Coronary artery (tissue), 2 donors: ENCODE measurements at regions not wholly inside any gene's neighbourhood (a gene's known extent, or its start where the extent isn't known, plus 50 kb on each side); places are given as distances from the start of the nearest gene placed in this dataset.
A peak's percentile ranks its signal among the peaks of the same experiment; 100 is the strongest.

ENCODE experiments used
- DNase-seq: peaks from one replicate; pipeline ENCODE4 v3.0.0-alpha.2; 2017; ENCODE audit warnings: low spot score
- H3K27ac ChIP-seq, 2 donors: fragments of 200-600 bp; sonication (generic); one replicate each; pipeline ENCODE4 v1.5.1; 2016 to 2019
- H3K4me3 ChIP-seq: fragments of 200-600 bp; sonication (generic); 2 replicates; pipeline ENCODE4 v1.5.1; 2016; ENCODE audit warnings: mild to moderate bottlenecking, moderate library complexity
- CTCF ChIP-seq: fragments of 200-600 bp; sonication (generic); IDR thresholded peaks from one replicate; pipeline ENCODE4 v1.5.1; 2019; ENCODE audit warnings: antibody characterized with exemption

- no peak for TF ChIP-seq CTCF
- peak; percentile 22 for DNase-seq
- Histone ChIP-seq H3K4me3 (no peak overlapping the region), H3K27ac (no peak overlapping the region)
Measured at GRCh38 chr14:101494826-101495225, 66.5 kb upstream of the DIO3 start.

GRCh38 chr14:101495284-101495683 is 66.0 kb upstream of the DIO3 start:
- no peak overlapping the region for H3K27ac ChIP-seq
- no peak for TF ChIP-seq CTCF
- DNase-seq = peak; percentile 38

GRCh38 chr14:101495827-101496775 is 65.2 kb upstream of the DIO3 start:
- DNase-seq = peak; percentile 46
- Histone ChIP-seq H3K4me3 (no peak overlapping the region), H3K27ac (no peak overlapping the region)
- no peak for TF ChIP-seq CTCF

More at GRCh38 chr14:101495284-101495683, 66.0 kb upstream of the DIO3 start:
- H3K4me3 ChIP-seq = no peak overlapping the region

- H3K4me3 ChIP-seq = no peak overlapping the region
- peak; percentile 45 for DNase-seq
- TF ChIP-seq CTCF = no peak
- H3K27ac ChIP-seq = no peak overlapping the region
Measured at GRCh38 chr14:101496776-101497683, 64.3 kb upstream of the DIO3 start.

GRCh38 chr14:101497684-101498525 is 63.4 kb upstream of the DIO3 start:
- DNase-seq = peak; percentile 60
- no peak overlapping the region for H3K27ac ChIP-seq
- TF ChIP-seq CTCF = no peak
- H3K4me3 ChIP-seq = no peak overlapping the region

GRCh38 chr14:101498526-101498860 is 62.8 kb upstream of the DIO3 start:
- no peak for DNase-seq
- no peak overlapping the region for H3K27ac ChIP-seq
- H3K4me3 ChIP-seq = no peak overlapping the region
- no peak for TF ChIP-seq CTCF
